Kidney (tissue), 13 donors: ENCODE measurements at regions not wholly inside any gene's neighbourhood (a gene's known extent, or its start where the extent isn't known, plus 50 kb on each side); places are given as distances from the start of the nearest gene placed in this dataset.
"Not testable (repeated sequence)": the region's sequence is repeated elsewhere in the genome, so short reads cannot be mapped to it uniquely, and the experiment has no call there.

Experiments used
- DNase-seq, 5 donors: peaks; one replicate each; pipeline ENCODE4 v3.0.0-alpha.2; 2013 to 2020
- FAIRE-seq: peaks from 2 replicates; lab custom pipeline; 2012; peaks lifted over from hg19 to GRCh38; lab: Jason Lieb, UNC
- H3K27ac ChIP-seq, 2 donors: one replicate each; pipeline ENCODE4 v1.7.0; 2013; ENCODE audit warnings: low read depth in 2 of 2, low read length in 2 of 2, inconsistent platforms in 1 of 2
- H3K27me3 ChIP-seq: one replicate; pipeline ENCODE4 v1.7.1; 2013; ENCODE audit warnings: low read length, inconsistent platforms; ENCODE audit not compliant: control insufficient read depth, insufficient read depth
- H3K36me3 ChIP-seq, 3 donors: one replicate each; pipeline versions ENCODE4 v1.7.0 to v1.7.1; 2013; ENCODE audit warnings: low read length in 3 of 3, control low read depth in 1 of 3, inconsistent platforms in 1 of 3; ENCODE audit not compliant: insufficient read depth in 3 of 3, control insufficient read depth in 2 of 3
- H3K4me1 ChIP-seq, 3 donors: one replicate each; pipeline versions ENCODE4 v1.7.0 to v1.7.1; 2013; ENCODE audit warnings: low read length in 3 of 3, inconsistent platforms in 1 of 3, low read depth in 1 of 3; ENCODE audit not compliant: control insufficient read depth in 2 of 3, insufficient read depth in 2 of 3
- H3K4me3 ChIP-seq, 3 donors: one replicate each; pipeline versions ENCODE4 v1.7.0 to v1.8.1; 2013; ENCODE audit warnings: low read length in 3 of 3, control low read depth in 1 of 3, inconsistent platforms in 1 of 3
- H3K9ac ChIP-seq, 3 donors: one replicate each; pipeline versions ENCODE4 v1.7.0 to v1.7.1; 2013; ENCODE audit warnings: low read length in 3 of 3, control low read depth in 1 of 3, inconsistent platforms in 1 of 3
- H3K9me3 ChIP-seq, 3 donors: one replicate each; pipeline versions ENCODE4 v1.7.0 to v1.7.1; 2013; ENCODE audit warnings: low read length in 3 of 3, control low read depth in 1 of 3, inconsistent platforms in 1 of 3; ENCODE audit not compliant: control insufficient read depth in 2 of 3, insufficient read depth in 1 of 3
- intact Hi-C: fragments of 100-400 bp; cut with DNase I; formaldehyde crosslinking; loops from one replicate; pipeline ENCODE4 v1.11.1; 2022
- TF ChIP-seq, protein P1 (sequence below): IDR thresholded peaks from 3 replicates; pipeline ENCODE4 v1.5.1; 2012; ENCODE audit warnings: mild to moderate bottlenecking, moderate library complexity, borderline replicate concordance; ENCODE audit not compliant: insufficient read depth; ENCODE audit errors: extremely low read depth
- donor health status: control.
- donor health status: control.
- donor health status: control.
- donor health status: control.
- donor health status: control.
- donor health status: DM: yes; HTN: yes; CAD: no.
- donor health status: Normal renal cell carcinoma (clear cell type).

DNA sequence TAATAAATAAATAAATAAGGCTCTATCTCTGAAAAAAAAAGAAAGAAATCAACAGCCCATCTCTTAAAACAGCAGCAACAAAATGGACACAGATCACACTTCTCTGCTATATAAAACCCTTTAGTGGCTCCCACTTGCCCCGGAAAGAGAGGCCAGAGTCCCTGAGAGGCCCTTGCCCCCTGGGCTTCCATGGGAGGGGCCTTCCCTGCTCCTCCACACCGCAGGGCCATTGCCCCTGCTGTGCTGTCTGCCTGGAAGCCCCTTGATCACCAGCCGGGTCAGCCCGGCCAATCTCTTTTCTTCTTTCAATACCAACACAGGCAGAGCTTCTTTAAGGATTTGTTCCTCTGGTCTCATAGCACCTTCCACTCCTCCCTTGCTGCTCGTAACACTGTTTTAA lies 171.1 kb downstream of the URI1 start:
- TF ChIP-seq, protein P1, sequence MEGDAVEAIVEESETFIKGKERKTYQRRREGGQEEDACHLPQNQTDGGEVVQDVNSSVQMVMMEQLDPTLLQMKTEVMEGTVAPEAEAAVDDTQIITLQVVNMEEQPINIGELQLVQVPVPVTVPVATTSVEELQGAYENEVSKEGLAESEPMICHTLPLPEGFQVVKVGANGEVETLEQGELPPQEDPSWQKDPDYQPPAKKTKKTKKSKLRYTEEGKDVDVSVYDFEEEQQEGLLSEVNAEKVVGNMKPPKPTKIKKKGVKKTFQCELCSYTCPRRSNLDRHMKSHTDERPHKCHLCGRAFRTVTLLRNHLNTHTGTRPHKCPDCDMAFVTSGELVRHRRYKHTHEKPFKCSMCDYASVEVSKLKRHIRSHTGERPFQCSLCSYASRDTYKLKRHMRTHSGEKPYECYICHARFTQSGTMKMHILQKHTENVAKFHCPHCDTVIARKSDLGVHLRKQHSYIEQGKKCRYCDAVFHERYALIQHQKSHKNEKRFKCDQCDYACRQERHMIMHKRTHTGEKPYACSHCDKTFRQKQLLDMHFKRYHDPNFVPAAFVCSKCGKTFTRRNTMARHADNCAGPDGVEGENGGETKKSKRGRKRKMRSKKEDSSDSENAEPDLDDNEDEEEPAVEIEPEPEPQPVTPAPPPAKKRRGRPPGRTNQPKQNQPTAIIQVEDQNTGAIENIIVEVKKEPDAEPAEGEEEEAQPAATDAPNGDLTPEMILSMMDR = no peak

DNA sequence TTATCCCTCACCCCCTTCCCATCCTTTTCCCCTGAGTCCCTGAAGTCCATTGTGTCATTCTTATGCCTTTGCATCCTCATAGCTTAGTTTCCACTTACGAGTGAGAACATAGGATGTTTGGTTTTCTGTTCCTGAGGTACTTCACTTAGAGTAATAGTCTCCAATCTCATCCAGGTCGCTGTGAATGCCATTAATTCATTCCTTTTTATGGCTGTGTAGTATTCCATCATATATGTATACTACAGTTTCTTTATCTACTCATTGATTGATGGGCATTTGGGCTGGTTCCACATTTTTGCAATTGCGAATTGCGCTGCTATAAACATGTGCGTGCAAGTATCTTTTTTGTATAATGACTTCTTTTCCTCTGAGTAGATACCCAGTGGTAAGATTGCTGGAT lies 172.1 kb downstream of the URI1 start:
- H3K27ac ChIP-seq, H3K9ac ChIP-seq, H3K4me3 ChIP-seq, FAIRE-seq, H3K9me3 ChIP-seq, H3K36me3 ChIP-seq, H3K4me1 ChIP-seq, H3K27me3 ChIP-seq, intact Hi-C loops, DNase-seq: not testable (repeated sequence)

More for the DNA sequence above, 171.1 kb downstream of the URI1 start:
- peaks cover 0 to 3% (median 0%) of the 10 kb centered on the region in 3 donors for H3K4me1 ChIP-seq
- no peak overlapping the region for H3K27ac ChIP-seq
- no peak overlapping the region for H3K9ac ChIP-seq
- DNase-seq (no peak), FAIRE-seq (no peak)
- intact Hi-C loops = no loop called here
- H3K36me3 ChIP-seq = no peaks in the 10 kb centered on the region
- H3K9me3 ChIP-seq = peaks cover 0 to 4% (median 0%) of the 10 kb centered on the region in 3 donors
- H3K27me3 ChIP-seq = peaks cover 5% of the 10 kb centered on the region
- no peak overlapping the region for H3K4me3 ChIP-seq

DNA sequence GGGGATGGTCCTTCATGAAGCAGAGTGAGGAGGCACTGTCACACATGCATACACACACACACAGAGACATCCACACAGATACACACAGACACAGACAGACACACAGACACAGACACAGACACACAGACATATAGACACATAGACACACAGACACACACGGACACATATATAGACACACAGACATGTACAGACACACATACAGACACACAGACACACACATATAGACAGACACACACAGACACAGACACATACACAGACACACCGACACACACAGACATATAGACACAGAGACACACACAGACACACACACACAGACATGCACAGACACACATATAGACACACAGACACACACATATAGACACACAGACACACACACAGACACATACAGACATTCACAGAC lies 173.9 kb downstream of the URI1 start:
- H3K36me3 ChIP-seq = no peaks in the 10 kb centered on the region
- intact Hi-C loops = no loop called here
- no peak for FAIRE-seq
- peaks cover 5% of the 10 kb centered on the region for H3K27me3 ChIP-seq
- peak overlapping the region in 1 of 3 donors; percentile 26 for H3K4me3 ChIP-seq
- DNase-seq = no peak
- peaks cover 0 to 3% (median 0%) of the 10 kb centered on the region in 3 donors for H3K4me1 ChIP-seq
- peaks cover 0 to 4% (median 0%) of the 10 kb centered on the region in 3 donors for H3K9me3 ChIP-seq
- H3K27ac ChIP-seq = no peak overlapping the region
- TF ChIP-seq, protein P1 = no peak
- H3K9ac ChIP-seq = no peak overlapping the region

DNA sequence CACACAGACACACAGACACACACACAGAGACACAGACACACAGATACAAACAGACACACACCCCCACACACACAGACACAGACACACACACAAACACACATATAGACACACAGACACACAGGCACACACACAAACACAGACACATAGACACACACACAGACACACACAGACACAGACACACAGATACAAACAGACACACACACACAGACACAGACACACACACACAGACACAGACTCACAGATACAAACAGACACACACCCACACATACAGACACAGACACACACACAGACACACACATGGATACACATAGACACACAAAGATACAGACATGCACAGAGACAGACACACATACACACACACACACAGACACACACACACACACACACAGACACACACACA lies 174.5 kb downstream of the URI1 start:
- Histone ChIP-seq H3K9me3 (peaks cover 0 to 4% (median 0%) of the 10 kb centered on the region in 3 donors), H3K4me3 (peak overlapping the region in 1 of 3 donors; percentile 16), H3K27ac (no peak overlapping the region), H3K4me1 (peaks cover 0 to 3% (median 0%) of the 10 kb centered on the region in 3 donors), H3K36me3 (no peaks in the 10 kb centered on the region), H3K9ac (no peak overlapping the region), H3K27me3 (peaks cover 5% of the 10 kb centered on the region)
- FAIRE-seq (no peak), DNase-seq (no peak)
- intact Hi-C loops = no loop called here
- TF ChIP-seq, protein P1 = no peak
